ENCODE measurements at regions not wholly inside any gene's neighbourhood (a gene's known extent, or its start where the extent isn't known, plus 50 kb on each side); places are given as distances from the start of the nearest gene placed in this dataset.

- no peak for DNase-seq
These were observed 614.1 kb upstream of the CDH9 start for GRCh38 chr5:27652505-27652904.

DNA sequence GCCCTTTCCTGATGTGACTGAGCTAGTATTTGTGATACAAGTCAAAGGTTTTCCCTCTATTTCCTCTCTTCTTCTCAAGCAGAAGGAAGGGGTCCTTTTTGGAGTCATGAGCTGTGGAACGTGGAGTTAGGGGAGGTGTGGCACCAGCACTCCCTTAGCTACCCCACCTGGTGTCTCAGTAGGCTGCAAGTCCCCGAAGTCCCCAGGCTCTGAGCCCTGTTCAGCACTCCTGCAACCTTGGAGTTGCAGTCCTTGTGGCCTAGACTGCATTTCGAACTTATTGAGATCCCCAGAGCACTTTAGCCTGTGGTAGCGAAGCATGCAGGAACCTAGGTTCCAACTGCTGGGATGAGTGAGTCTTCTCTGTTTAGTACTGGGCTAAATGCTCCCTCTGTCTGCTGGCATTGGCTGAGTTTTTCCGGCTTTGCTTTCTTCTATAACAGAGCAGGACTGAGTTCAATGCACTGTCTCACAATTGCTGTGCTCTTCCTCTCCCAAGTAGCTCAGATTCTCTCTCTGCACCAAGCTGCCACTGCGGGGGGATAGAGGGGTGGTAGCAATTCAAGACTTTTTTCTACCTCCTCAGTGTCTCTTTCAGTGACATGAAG is 600.7 kb upstream of the CDH9 start:
- DNase-seq: no peak

DNA sequence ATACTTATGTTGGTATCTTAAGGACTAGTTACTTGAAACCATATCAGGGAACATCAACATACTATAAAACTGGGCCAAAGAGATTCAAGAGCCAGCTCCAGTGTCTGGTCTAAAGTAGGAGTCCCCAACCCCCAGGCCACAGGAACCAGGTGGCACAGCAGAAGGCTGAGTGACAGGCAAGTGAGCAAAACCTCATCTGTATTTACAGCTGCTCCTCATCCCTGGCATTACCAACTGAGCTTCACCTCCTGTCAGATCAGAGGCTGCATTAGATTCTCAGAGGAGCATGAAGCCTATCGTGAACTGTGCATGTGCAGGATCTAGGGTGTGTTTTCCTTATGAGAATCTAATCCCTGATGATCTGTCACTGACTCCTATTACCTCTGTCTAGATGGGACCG is 581.6 kb upstream of the CDH9 start:
- no peak for DNase-seq

GRCh38 chr5:27612161-27612560 is 573.8 kb upstream of the CDH9 start:
- DNase-seq: peak; percentile 8

GRCh38 chr5:27608992-27609391 is 570.6 kb upstream of the CDH9 start:
- no peak for DNase-seq

- DNase-seq: peak; percentile 32
These were observed 560.2 kb upstream of the CDH9 start for GRCh38 chr5:27598576-27598975.

DNA sequence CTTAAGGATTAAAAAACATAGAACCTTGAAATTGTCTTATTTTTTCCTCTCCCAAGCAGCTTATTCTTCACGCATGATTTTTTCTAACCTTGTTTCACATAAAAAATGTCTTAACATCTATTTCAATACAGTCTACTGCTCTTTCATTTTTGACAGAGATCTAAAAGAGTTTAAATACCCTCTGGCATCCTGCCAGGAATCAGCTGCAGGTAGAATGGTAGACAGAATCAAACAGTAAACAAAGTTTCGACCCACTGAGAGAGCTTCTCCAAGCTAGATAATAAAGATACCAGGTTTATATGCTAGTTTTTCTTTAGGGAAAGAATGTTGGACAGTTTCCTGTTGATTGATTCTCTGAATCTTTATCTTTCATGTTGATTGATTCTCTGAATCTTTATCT is 555.8 kb upstream of the CDH9 start:
- DNase-seq: no peak

- DNase-seq: peak; percentile 58
These were observed 553.8 kb upstream of the CDH9 start for GRCh38 chr5:27592231-27592630.

- DNase-seq: no peak
These were observed 552.1 kb upstream of the CDH9 start for GRCh38 chr5:27590503-27590902.

GRCh38 chr5:27578279-27578678 is 539.9 kb upstream of the CDH9 start:
- DNase-seq: no peak

- DNase-seq: no peak
These were observed 533.3 kb upstream of the CDH9 start for GRCh38 chr5:27571681-27572080.

DNA sequence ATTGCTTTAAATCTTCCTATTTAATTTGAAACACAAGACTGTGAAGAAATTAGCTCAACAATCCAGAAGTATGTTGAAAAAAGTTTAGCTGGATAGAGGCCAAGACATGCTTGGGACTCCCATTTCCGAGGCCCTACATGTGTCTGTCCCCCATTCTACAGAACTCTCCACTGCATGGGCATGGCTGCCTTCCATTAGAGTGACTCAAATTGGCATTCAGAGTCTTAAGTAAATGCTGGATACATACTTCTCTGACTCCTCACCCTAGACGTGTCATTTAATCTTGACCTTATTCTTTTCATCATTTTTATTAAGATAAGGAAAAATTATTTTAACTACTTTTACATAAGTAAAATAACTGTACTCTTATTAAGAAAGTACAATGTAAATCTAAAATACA is 530.4 kb upstream of the CDH9 start:
- peak; percentile 7 for DNase-seq

GRCh38 chr5:27561408-27561807 is 523.0 kb upstream of the CDH9 start:
- DNase-seq: no peak

DNA sequence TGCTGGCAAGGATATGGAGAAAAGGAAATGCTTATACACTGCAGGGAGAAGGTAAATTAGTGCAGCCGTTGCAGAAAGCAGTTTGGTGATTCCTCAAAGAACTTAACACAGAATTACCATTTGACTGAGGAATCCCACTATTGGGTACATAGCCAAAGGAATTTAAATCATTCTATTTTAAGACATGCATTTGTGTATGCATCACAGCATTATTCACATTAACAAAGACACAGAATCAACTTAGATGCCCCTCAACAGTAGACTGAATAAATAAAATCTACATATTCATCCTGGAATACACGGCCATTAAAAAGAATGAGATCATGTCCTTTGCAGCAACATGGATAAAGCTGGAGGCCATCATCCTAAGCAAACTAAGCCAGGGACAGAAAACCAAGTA is 510.1 kb upstream of the CDH9 start:
- no peak for DNase-seq

DNA sequence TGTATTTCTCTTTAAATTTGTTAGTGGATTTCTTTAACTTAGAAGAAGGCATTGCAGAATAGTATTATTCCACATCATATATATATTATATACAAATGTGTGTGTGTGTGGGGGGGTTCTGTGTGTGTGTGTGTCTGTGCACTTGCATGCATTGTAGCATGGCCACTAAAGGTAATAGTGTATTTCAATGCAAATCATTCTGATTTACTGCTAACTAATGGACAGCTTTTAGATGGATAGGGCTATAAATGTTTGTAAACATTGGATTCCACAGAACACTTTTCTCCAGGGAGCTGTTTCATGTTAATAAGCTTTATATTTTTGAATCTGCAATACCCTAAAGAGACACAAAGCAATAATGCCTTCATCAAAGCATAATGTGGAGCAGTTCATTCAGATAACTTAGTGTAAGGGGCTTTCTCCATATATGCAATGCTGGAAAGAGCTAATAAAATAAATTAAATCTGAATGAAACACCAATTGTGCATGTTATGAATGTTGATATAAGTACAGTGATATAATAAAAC is 496.7 kb upstream of the CDH9 start:
- DNase-seq: no peak

DNA sequence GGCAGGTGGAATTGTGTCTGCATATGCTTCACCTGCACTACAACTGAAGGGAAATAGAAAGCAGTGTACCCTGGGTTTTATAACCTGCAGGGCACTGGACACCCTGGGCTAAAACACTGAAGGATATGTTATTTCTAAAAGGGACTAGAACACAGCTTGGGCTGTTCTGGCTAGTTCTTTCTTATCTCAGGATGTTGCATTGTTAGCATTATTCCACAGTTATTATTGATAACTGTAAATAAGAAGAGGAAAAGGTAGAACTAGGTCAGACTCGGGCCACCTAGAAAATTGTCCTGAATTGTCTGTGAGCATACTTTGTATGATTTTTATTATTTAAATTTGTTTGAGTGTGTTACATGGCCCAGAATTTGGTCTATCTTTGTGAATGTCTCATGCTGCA is 493.9 kb upstream of the CDH9 start:
- no peak for DNase-seq

- DNase-seq: no peak
These were observed 486.1 kb upstream of the CDH9 start for GRCh38 chr5:27524515-27524914.

DNA sequence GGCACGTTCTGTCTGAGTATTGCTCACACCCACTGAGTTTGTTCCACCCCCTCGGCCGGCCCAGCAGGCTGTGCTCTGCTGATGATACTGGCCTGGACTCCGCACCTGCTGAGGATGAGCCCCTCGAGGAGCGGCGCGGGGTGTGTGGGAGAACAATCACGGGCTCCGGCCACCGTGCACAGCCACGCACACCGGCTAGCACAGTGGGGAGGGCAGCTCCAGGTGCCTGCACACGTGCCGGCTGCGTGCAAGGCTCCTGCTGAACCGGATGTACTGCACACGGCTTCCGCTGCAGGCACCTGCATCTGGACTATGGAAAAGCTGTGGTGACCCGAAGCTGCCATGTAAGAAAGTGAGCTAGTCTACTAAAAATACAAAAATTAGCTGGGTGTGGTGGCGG is 485.2 kb upstream of the CDH9 start:
- DNase-seq: no peak

- no peak for DNase-seq
These were observed 478.1 kb upstream of the CDH9 start for GRCh38 chr5:27516437-27516836.

DNA sequence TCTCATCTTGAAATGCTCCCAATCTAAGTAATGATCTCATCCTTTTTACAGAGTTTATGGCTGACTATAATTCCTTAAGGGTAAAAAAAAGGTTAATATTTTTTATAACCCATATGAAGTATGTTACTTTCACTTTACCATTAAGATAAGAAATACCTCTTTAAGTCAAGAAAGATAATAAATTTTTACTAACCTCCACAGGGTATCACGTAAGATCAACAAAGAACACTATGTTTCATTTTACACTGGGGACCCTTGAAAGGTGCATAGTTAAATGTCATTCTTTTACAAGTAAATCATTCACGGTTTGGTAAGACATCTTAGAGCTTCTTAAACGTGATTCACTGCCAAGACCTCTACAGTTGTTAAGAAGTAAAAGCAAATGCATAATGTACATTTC is 472.7 kb upstream of the CDH9 start:
- peak; percentile 2 for DNase-seq

DNA sequence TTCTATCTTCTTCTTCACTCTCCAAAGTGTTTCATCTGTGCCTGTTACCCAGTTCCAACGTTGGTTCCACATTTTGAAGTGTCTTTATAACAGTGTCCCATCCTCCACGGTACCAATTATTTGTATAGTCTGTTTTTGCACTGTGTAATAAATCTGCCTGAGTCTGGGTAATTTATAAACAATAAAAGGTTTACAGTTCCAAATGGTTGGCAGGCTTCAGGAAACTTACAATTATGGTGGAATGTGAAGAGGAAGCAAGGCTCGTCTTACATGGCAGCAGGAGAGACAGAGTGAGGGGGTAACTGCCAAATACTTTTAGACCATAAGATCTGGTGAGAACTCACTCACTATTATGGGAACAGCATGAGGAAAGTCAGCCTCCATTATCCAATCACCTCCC is 465.4 kb upstream of the CDH9 start:
- peak; percentile 5 for DNase-seq

DNA sequence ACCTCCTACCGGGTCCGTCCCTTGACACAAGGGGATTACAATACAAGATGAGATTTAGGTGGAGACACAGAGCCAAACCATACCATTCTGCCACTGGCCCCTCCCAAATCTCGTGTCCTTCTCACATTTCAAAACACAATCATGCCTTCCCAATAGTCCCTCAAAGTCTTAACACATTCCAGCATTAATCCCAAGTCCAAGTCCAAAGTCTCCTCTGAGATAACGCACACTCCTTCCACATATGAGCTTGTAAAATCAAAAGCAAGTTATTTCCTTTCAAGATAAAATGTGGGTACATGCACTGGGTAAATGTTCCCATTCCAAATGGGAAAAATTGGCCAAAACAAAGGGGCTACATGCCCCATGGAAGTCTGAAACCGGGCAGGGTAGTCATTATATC is 463.9 kb upstream of the CDH9 start:
- no peak for DNase-seq

DNA sequence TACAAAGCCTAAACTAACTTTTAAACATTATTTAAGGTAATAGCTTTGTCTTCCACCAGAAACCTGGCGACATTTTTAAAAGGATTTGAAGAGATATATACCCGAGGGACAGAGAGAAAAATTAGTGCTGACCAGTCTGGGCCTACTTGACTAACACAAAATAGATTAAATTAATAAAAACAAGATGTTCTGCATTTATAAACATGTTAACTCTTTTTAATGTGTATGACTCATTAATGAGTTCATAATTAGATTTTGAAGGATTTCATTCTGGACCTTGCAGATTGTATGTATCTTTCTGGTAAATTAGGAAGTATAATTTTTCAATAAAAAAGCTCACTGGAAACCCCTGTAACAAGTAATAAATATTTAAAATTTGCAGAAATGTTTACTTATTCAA is 459.1 kb upstream of the CDH9 start:
- no peak for DNase-seq

- DNase-seq: peak; percentile 8
These were observed 456.5 kb upstream of the CDH9 start for GRCh38 chr5:27494887-27495286.

GRCh38 chr5:27491746-27492439 is 453.5 kb upstream of the CDH9 start:
- no peak for DNase-seq
